ENCODE measurements at regions not wholly inside any gene's neighbourhood (a gene's known extent, or its start where the extent isn't known, plus 50 kb on each side); places are given as distances from the start of the nearest gene placed in this dataset.

GRCh38 chr3:83971666-83972065, 987.1 kb upstream of the CADM2 start:
- peaks cover 0 to 4% (median 0%) of the 10 kb centered on the region in 12 donors for H3K9me3 ChIP-seq
- H3K27ac ChIP-seq: no peak overlapping the region
- no peaks in the 10 kb centered on the region for H3K36me3 ChIP-seq
- ATAC-seq (no peak), DNase-seq (no peak)
- TF ChIP-seq POLR2A (IDR thresholded peaks at IDR 0.05) (no peak), CTCF (IDR thresholded peaks at IDR 0.05) (no peak)
- no peaks in the 10 kb centered on the region for H3K4me1 ChIP-seq
- no peak overlapping the region for H3K4me3 ChIP-seq
- no peaks in the 10 kb centered on the region for H3K27me3 ChIP-seq
- intact Hi-C loops (cut with DNase I): no loop called here
- 86 to 97% (median 88%) methylated on average over 1 of the region's 1 CpG for WGBS, 4 donors

- Histone ChIP-seq H3K27me3 (no peaks in the 10 kb centered on the region), H3K27ac (no peak overlapping the region), H3K9me3 (peaks cover 0 to 10% (median 0%) of the 10 kb centered on the region in 12 donors), H3K36me3 (no peaks in the 10 kb centered on the region), H3K4me3 (no peak overlapping the region), H3K4me1 (no peaks in the 10 kb centered on the region)
- intact Hi-C loops (cut with DNase I): no loop called here
- ATAC-seq: no peak
- WGBS, 4 donors: 33 to 56% (median 48%) methylated on average over 1 of the region's 1 CpG
- no peak for DNase-seq
- TF ChIP-seq CTCF (IDR thresholded peaks at IDR 0.05) (no peak), POLR2A (IDR thresholded peaks at IDR 0.05) (no peak)
Measured at GRCh38 chr3:84008623-84009022, 950.2 kb upstream of the CADM2 start.

- WGBS, 4 donors: 83 to 89% (median 86%) methylated on average over 4 of the region's 4 CpGs
- Histone ChIP-seq H3K27me3 (no peaks in the 10 kb centered on the region), H3K9me3 (no peaks in the 10 kb centered on the region), H3K36me3 (no peaks in the 10 kb centered on the region), H3K27ac (no peak overlapping the region), H3K4me3 (no peak overlapping the region), H3K4me1 (no peaks in the 10 kb centered on the region)
- no peak for ATAC-seq
- intact Hi-C loops (cut with DNase I): no loop called here
- TF ChIP-seq POLR2A (IDR thresholded peaks at IDR 0.05): no peak
- no peak for TF ChIP-seq CTCF (IDR thresholded peaks at IDR 0.05)
- no peak for DNase-seq
Measured at GRCh38 chr3:84023842-84024241, 934.9 kb upstream of the CADM2 start.

- no peaks in the 10 kb centered on the region for H3K27me3 ChIP-seq
- DNase-seq (no peak), ATAC-seq (no peak)
- 55 to 71% (median 62%) methylated on average over 3 of the region's 3 CpGs for WGBS, 4 donors
- H3K4me3 ChIP-seq: no peak overlapping the region
- intact Hi-C loops (cut with DNase I): no loop called here
- H3K4me1 ChIP-seq: no peaks in the 10 kb centered on the region
- H3K36me3 ChIP-seq: no peaks in the 10 kb centered on the region
- TF ChIP-seq POLR2A (IDR thresholded peaks at IDR 0.05): no peak
- no peak overlapping the region for H3K27ac ChIP-seq
- peaks cover 0 to 13% (median 2%) of the 10 kb centered on the region in 12 donors for H3K9me3 ChIP-seq
Measured at GRCh38 chr3:84039099-84039498, 919.7 kb upstream of the CADM2 start.

- Histone ChIP-seq H3K4me3 (no peak overlapping the region), H3K27me3 (no peaks in the 10 kb centered on the region), H3K36me3 (no peaks in the 10 kb centered on the region), H3K4me1 (no peaks in the 10 kb centered on the region), H3K27ac (no peak overlapping the region), H3K9me3 (no peaks in the 10 kb centered on the region)
- TF ChIP-seq POLR2A (IDR thresholded peaks at IDR 0.05) (no peak), CTCF (IDR thresholded peaks at IDR 0.05) (no peak)
- no peak for ATAC-seq
- intact Hi-C loops (cut with DNase I): no loop called here
- WGBS, 4 donors: 72 to 81% (median 79%) methylated on average over 3 of the region's 3 CpGs
- DNase-seq: no peak
Measured at GRCh38 chr3:84042399-84043106, 916.2 kb upstream of the CADM2 start.
